ENCODE measurements at regions not wholly inside any gene's neighbourhood (a gene's known extent, or its start where the extent isn't known, plus 50 kb on each side); places are given as distances from the start of the nearest gene placed in this dataset.

DNA sequence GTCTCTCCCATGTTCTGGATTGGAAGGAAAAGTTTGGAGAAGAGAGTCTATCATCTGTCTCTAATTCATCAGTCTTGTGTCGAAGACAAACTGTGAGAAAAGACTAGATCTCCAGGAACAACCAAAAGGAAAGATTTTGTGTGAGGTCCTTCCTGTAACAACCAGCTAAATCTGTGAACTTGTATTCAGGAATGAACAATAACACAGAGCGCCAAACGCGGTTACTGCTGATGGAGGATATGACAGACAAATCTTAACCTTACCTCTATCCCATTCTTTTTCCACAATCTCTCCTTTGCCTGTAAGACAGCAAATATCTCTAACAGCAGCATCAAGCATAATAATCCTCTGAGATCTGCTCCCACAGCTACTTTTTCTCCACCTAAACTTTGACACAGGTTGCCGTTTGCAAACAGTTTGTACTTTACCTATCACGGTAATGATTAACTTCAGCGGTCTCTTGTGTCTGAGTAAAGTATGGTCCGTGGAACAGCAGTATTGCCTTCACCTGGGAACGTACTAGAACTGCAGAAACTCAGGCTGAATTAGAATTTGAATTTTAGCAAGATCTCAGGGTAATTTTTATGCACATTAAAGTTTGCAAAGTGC lies 387.6 kb downstream of the ELAVL2 start:
- TF ChIP-seq EZH2 (IDR thresholded peaks at IDR 0.05; ENCODE audit: insufficient read depth, poor library complexity, severe bottlenecking) (no peak), EZH2phosphoT487 (IDR thresholded peaks at IDR 0.05; ENCODE audit: insufficient read depth, low read depth) (no peak)
